RWPE1 (cell line): ENCODE measurements at regions not wholly inside any gene's neighbourhood (a gene's known extent, or its start where the extent isn't known, plus 50 kb on each side); places are given as distances from the start of the nearest gene placed in this dataset.

Experiments used
- CTCF ChIA-PET: fragments of 350-600 bp; sonication (Branson Sonifier 250); formaldehyde crosslinking; extraction: SDS; loops from one replicate; lab custom pipeline; 2021; lab: Yijun Ruan, JAX
- POLR2A ChIA-PET: fragments of 400-600 bp; formaldehyde crosslinking; extraction: SDS; loops from one replicate; lab custom pipeline; 2020; ENCODE audit warnings: antibody characterized with exemption; ENCODE audit not compliant: low non-redundant PET; lab: Yijun Ruan, JAX
- DNase-seq: peaks from one replicate; pipeline ENCODE4 v3.0.0; 2012; ENCODE audit warnings: low spot score
- H3K27ac ChIP-seq: fragments of 450-650 bp; 2 replicates; pipeline ENCODE4 v1.5.1; 2017
- CTCF ChIP-seq: fragments of 450-650 bp; conservative IDR thresholded peaks from 2 replicates; pipeline ENCODE4 v1.5.1; 2017; ENCODE audit warnings: low read depth, mild to moderate bottlenecking

DNA sequence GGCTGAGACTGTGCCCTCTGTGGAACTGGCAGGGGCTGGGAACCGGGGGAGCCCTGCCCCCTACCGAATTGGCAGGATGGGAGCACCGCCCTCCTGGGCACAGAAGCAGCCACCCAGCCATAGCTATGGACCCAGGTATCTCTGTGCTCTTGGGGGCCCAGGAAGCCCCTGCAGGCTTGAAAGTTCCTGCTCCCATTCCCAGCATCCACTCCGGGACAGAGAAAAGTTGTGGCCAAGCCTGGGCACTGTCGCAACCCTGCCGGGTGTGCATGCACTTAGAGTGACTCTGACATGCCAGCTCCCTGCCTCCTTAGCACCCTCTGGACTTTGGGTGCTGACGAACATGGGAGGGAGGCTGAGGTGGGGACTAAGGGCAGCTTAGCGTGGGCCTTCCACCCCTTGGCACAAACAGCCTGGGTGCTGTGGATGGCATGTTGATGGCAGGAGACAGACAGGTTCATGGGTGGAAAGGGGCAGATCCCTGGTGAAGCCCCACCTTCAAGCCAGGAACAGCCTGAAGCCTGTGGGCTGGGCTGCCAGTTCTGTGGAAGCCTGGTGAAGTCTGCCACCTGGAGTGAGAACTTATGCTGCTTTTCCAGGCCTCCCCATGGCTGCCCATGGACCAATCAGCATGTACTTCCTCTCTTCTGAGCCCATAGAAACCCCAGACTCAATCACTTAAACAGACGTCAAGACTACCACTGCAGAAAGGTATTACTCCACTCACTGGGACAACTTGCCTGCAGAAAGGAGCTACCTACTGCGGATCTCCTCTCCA lies 279.0 kb downstream of the ATXN7L3B start:
- H3K27ac ChIP-seq = no peak overlapping the region
- no peak for DNase-seq
- CTCF ChIA-PET = no interaction called here
- no peak for TF ChIP-seq CTCF
- POLR2A ChIA-PET = no interaction called here

- no peak for DNase-seq
- H3K27ac ChIP-seq = no peak overlapping the region
- CTCF ChIA-PET = no interaction called here
- POLR2A ChIA-PET = no interaction called here
- TF ChIP-seq CTCF = no peak
Measured at GRCh38 chr12:74817499-74817898, 279.9 kb downstream of the ATXN7L3B start.

- CTCF ChIA-PET = interaction anchor here (0.7 kb wide), 1 partner anchor 667 kb away, joined by 3 read pairs; no protein-coding TSS in a partner anchor
- POLR2A ChIA-PET = no interaction called here
- H3K27ac ChIP-seq = no peak overlapping the region
- no peak for TF ChIP-seq CTCF
- no peak for DNase-seq
Measured at GRCh38 chr12:74818412-74818811, 280.8 kb downstream of the ATXN7L3B start.

GRCh38 chr12:74820324-74820723 lies 282.7 kb downstream of the ATXN7L3B start:
- no peak overlapping the region for H3K27ac ChIP-seq
- POLR2A ChIA-PET = no interaction called here
- CTCF ChIA-PET = no interaction called here
- DNase-seq = no peak
- no peak for TF ChIP-seq CTCF

DNA sequence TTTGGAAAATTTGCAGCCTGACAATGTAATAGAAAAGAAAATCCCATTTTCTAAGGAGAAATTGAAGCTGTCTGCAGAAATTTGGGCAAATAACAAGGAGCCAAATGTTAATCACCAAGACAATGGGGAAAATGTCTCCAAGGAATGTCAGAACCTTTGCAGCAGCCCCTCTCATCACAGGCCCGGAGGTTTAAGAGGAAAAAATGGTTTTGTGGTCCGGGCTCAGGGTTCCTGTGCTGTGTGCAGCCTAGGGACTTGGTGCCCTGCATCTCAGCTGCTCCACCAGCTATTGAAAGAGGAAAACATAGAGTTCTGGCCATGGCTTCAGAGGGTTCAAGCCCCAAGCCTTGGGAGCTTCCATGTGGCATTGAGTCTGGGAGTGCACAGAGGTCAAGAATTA lies 298.9 kb downstream of the ATXN7L3B start:
- ChIA-PET CTCF (interaction anchor here (1.3 kb wide), 1 partner anchor 153 kb away, joined by 3 read pairs; no protein-coding TSS in a partner anchor), POLR2A (no interaction called here)
- no peak overlapping the region for H3K27ac ChIP-seq
- no peak for TF ChIP-seq CTCF
- DNase-seq = no peak

DNA sequence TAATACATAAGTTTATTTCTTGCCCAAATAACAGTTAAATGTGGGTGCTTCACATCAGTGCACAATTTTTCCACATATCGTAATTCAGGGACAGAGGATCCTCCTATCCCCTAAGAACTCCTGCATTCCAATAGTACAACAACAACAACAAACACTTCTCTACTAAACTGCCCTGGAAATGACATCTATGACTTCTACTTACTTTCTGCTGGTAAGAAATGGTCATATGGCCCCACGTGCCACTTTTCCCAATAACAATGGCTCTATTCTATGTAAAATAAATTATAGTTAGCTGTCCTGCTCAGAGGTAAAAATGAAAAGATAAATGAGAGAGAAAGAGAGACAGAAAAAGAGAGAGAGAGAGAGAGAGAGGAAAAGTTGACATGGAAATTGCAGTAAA lies 308.5 kb downstream of the ATXN7L3B start:
- CTCF ChIA-PET = no interaction called here
- POLR2A ChIA-PET = no interaction called here
- DNase-seq = no peak
- TF ChIP-seq CTCF = no peak
- no peak overlapping the region for H3K27ac ChIP-seq
